ENCODE measurements at regions not wholly inside any gene's neighbourhood (a gene's known extent, or its start where the extent isn't known, plus 50 kb on each side); places are given as distances from the start of the nearest gene placed in this dataset.

- no peak for TF ChIP-seq CTCF (IDR thresholded peaks at IDR 0.05; ENCODE audit: low read depth, low read length, missing control alignments)
- in situ Hi-C loops (cut with HindIII; ENCODE audit: low sequenced_read_pairs), result no loop called here
- H3K4me3 ChIP-seq (ENCODE audit: low read depth, low read length), result no peak overlapping the region
- DNase-seq (ENCODE audit: low read depth), result no peak
Measured at GRCh38 chr5:58285900-58286299, 174.0 kb downstream of the PLK2 start.

GRCh38 chr5:58284886-58285285 lies 175.0 kb downstream of the PLK2 start:
- no peak for DNase-seq (ENCODE audit: low read depth)
- no peak for TF ChIP-seq CTCF (IDR thresholded peaks at IDR 0.05; ENCODE audit: low read depth, low read length, missing control alignments)
- no peak overlapping the region for H3K4me3 ChIP-seq (ENCODE audit: low read depth, low read length)
- in situ Hi-C loops (cut with HindIII; ENCODE audit: low sequenced_read_pairs), result no loop called here

- in situ Hi-C loops (cut with HindIII; ENCODE audit: low sequenced_read_pairs), result no loop called here
- no peak for DNase-seq (ENCODE audit: low read depth)
- H3K4me3 ChIP-seq (ENCODE audit: low read depth, low read length), result no peak overlapping the region
- no peak for TF ChIP-seq CTCF (IDR thresholded peaks at IDR 0.05; ENCODE audit: low read depth, low read length, missing control alignments)
Measured at GRCh38 chr5:58281189-58281588, 178.7 kb downstream of the PLK2 start.

- in situ Hi-C loops (cut with HindIII; ENCODE audit: low sequenced_read_pairs), result no loop called here
- no peak for TF ChIP-seq CTCF (IDR thresholded peaks at IDR 0.05; ENCODE audit: low read depth, low read length, missing control alignments)
- H3K4me3 ChIP-seq (ENCODE audit: low read depth, low read length), result no peak overlapping the region
- no peak for DNase-seq (ENCODE audit: low read depth)
Measured at GRCh38 chr5:58279259-58279658, 180.6 kb downstream of the PLK2 start.

GRCh38 chr5:58276431-58276830 lies 183.5 kb downstream of the PLK2 start:
- DNase-seq (ENCODE audit: low read depth), result no peak
- H3K4me3 ChIP-seq (ENCODE audit: low read depth, low read length), result no peak overlapping the region
- in situ Hi-C loops (cut with HindIII; ENCODE audit: low sequenced_read_pairs), result no loop called here
- TF ChIP-seq CTCF (IDR thresholded peaks at IDR 0.05; ENCODE audit: low read depth, low read length, missing control alignments), result no peak

- H3K4me3 ChIP-seq (ENCODE audit: low read depth, low read length), result no peak overlapping the region
- no peak for TF ChIP-seq CTCF (IDR thresholded peaks at IDR 0.05; ENCODE audit: low read depth, low read length, missing control alignments)
- in situ Hi-C loops (cut with HindIII; ENCODE audit: low sequenced_read_pairs), result no loop called here
- no peak for DNase-seq (ENCODE audit: low read depth)
Measured at GRCh38 chr5:58275516-58275915, 184.4 kb downstream of the PLK2 start.

GRCh38 chr5:58274191-58274590 lies 185.7 kb downstream of the PLK2 start:
- no peak for TF ChIP-seq CTCF (IDR thresholded peaks at IDR 0.05; ENCODE audit: low read depth, low read length, missing control alignments)
- H3K4me3 ChIP-seq (ENCODE audit: low read depth, low read length), result no peak overlapping the region
- in situ Hi-C loops (cut with HindIII; ENCODE audit: low sequenced_read_pairs), result no loop called here
- DNase-seq (ENCODE audit: low read depth), result no peak
